IPS-18a (cell line): ENCODE measurements at regions not wholly inside any gene's neighbourhood (a gene's known extent, or its start where the extent isn't known, plus 50 kb on each side); places are given as distances from the start of the nearest gene placed in this dataset.
"Not testable (repeated sequence)": the region's sequence is repeated elsewhere in the genome, so short reads cannot be mapped to it uniquely, and the experiment has no call there.

Experiments used
- H3K27ac ChIP-seq: one replicate; pipeline ENCODE4 v1.5.1; 2013; ENCODE audit warnings: low read length
- H3K27me3 ChIP-seq: one replicate; pipeline ENCODE4 v1.6.1; 2013; ENCODE audit warnings: mild to moderate bottlenecking, low read length; ENCODE audit not compliant: control insufficient read depth, insufficient read depth
- H3K36me3 ChIP-seq: one replicate; pipeline ENCODE4 v1.6.1; 2013; ENCODE audit warnings: low read depth, low read length; ENCODE audit not compliant: control insufficient read depth
- H3K4me1 ChIP-seq: one replicate; pipeline ENCODE4 v1.6.1; 2013; ENCODE audit warnings: low read depth, low read length; ENCODE audit not compliant: control insufficient read depth
- H3K4me3 ChIP-seq: one replicate; pipeline ENCODE4 v1.5.1; 2013; ENCODE audit warnings: low read length
- H3K9ac ChIP-seq: one replicate; pipeline ENCODE4 v1.6.1; 2013; ENCODE audit warnings: mild to moderate bottlenecking, low read length, moderate library complexity
- H3K9me3 ChIP-seq: one replicate; pipeline ENCODE4 v1.6.1; 2013; ENCODE audit warnings: low read depth, low read length; ENCODE audit not compliant: control insufficient read depth

- Histone ChIP-seq H3K4me3 (no peak overlapping the region), H3K4me1 (no peaks in the 10 kb centered on the region), H3K36me3 (no peaks in the 10 kb centered on the region), H3K27me3 (no peaks in the 10 kb centered on the region), H3K27ac (no peak overlapping the region), H3K9me3 (no peaks in the 10 kb centered on the region), H3K9ac (no peak overlapping the region)
Measured at GRCh38 chr6:126888727-126889725, 229.4 kb upstream of the RSPO3 start.

GRCh38 chr6:126890055-126890454, 228.4 kb upstream of the RSPO3 start:
- H3K36me3 ChIP-seq = no peaks in the 10 kb centered on the region
- H3K4me1 ChIP-seq = no peaks in the 10 kb centered on the region

GRCh38 chr6:126891158-126891557, 227.3 kb upstream of the RSPO3 start:
- no peak overlapping the region for H3K4me3 ChIP-seq
- H3K27me3 ChIP-seq = no peaks in the 10 kb centered on the region
- no peaks in the 10 kb centered on the region for H3K4me1 ChIP-seq
- no peaks in the 10 kb centered on the region for H3K9me3 ChIP-seq
- H3K9ac ChIP-seq = no peak overlapping the region
- no peaks in the 10 kb centered on the region for H3K36me3 ChIP-seq
- H3K27ac ChIP-seq = no peak overlapping the region

More at GRCh38 chr6:126890055-126890454, 228.4 kb upstream of the RSPO3 start:
- Histone ChIP-seq H3K27ac (no peak overlapping the region), H3K9ac (no peak overlapping the region), H3K9me3 (no peaks in the 10 kb centered on the region), H3K4me3 (no peak overlapping the region), H3K27me3 (no peaks in the 10 kb centered on the region)

DNA sequence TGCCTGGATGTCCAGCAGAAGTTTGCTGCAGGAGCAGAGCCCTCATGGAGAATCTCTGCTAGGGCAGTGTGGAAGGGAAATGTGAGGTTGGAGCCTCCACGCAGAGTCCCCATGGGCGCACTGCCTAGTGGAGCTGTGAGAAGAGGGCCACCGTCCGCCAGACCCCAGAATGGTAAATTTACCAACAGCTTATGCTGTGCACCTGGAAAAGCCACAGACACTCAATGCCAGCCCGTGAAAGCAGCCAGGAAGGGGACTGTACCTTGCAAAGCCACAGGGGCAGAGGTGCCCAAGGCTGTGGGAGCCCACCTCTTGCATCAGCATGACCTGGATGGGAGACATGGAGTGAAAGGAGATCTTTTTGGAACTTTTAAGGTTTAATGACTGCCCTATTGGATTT, 225.6 kb upstream of the RSPO3 start:
- not testable (repeated sequence) for H3K4me1 ChIP-seq, H3K4me3 ChIP-seq, H3K27ac ChIP-seq, H3K9me3 ChIP-seq, H3K36me3 ChIP-seq, H3K27me3 ChIP-seq, H3K9ac ChIP-seq

GRCh38 chr6:126897758-126898157, 220.7 kb upstream of the RSPO3 start:
- Histone ChIP-seq H3K27ac (no peak overlapping the region), H3K9ac (no peak overlapping the region), H3K9me3 (no peaks in the 10 kb centered on the region), H3K4me1 (no peaks in the 10 kb centered on the region), H3K4me3 (no peak overlapping the region), H3K27me3 (no peaks in the 10 kb centered on the region), H3K36me3 (no peaks in the 10 kb centered on the region)

DNA sequence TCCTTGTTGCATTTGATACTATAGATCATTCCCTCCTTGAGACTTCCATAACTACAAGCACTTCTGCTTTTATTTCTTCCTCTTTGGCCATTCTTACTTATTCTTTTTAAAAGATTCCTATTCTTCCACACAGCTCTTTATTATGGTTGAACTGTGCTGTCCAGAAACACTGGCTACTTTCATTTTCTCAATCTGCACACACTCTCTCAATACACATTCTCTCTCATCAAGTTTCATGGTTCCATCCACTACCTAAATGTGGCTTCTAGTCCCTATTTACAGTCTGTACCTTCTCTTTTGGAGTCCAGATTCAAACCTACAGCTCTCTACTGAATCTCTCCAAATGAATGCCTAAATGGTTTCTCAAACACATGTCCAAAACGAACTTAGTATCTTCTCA, 214.3 kb upstream of the RSPO3 start:
- H3K4me3 ChIP-seq = no peak overlapping the region
- H3K4me1 ChIP-seq = no peaks in the 10 kb centered on the region
- no peaks in the 10 kb centered on the region for H3K27me3 ChIP-seq
- H3K9ac ChIP-seq = no peak overlapping the region
- H3K27ac ChIP-seq = no peak overlapping the region
- no peaks in the 10 kb centered on the region for H3K36me3 ChIP-seq
- H3K9me3 ChIP-seq = no peaks in the 10 kb centered on the region

DNA sequence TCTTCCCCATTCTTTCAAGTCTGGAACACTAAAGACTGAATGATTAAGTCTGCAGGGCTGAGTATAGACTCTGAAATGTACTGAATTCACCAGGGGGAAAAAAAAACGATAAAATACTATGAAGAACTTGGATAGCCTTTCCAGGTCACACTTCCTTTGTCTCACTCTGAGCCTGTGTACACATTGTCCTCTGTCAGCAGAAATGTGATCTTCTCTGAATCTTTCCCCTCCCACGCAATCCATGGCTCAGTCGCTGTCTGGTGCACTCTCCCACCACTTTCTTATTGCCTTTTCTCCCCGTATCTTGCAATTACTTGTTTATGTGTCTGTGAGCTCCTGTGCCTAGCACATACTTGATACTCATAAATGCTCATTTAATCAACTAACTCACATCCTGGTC, 212.6 kb upstream of the RSPO3 start:
- Histone ChIP-seq H3K4me1 (no peaks in the 10 kb centered on the region), H3K4me3 (no peak overlapping the region), H3K9ac (no peak overlapping the region), H3K27me3 (no peaks in the 10 kb centered on the region), H3K36me3 (no peaks in the 10 kb centered on the region), H3K27ac (no peak overlapping the region), H3K9me3 (no peaks in the 10 kb centered on the region)

DNA sequence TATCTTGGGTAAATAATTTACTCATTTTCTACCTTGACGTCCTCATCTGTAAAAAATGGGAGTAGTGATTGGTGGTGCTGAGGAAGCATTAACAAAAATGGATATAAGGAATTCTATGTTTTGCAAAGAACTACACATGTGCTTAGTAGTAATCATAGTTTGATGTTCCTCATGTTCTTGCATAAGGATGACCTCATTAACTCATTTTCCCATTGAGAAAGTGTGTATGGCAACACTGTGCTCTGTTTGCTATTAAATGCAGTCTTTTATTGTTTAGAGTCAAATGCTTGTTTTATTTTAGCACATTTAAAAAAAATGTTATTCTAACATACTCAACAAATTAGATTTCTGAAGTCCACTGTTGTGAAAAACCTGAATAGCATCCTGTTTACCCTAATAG, 211.2 kb upstream of the RSPO3 start:
- Histone ChIP-seq H3K9ac (no peak overlapping the region), H3K36me3 (no peaks in the 10 kb centered on the region), H3K4me1 (no peaks in the 10 kb centered on the region), H3K9me3 (no peaks in the 10 kb centered on the region), H3K27me3 (no peaks in the 10 kb centered on the region), H3K27ac (no peak overlapping the region), H3K4me3 (no peak overlapping the region)

DNA sequence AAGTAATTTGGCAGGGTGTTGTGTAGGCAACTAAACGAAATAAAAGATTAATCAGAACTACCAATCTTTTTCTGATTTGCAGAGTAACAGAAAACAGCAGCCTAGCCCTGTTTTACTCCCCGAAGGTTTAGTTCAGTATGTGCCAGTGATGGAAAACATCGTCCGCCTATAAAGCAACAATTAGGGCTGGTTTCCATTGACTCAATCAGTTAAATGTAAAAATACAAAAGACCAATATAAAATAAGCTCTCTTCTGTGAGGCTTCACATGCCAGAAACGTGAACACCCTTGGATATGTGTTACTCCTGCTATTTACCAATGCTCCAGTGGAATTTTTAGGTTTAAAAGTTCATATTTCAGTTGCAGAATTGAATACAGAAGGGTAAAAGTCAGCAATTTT, 210.5 kb upstream of the RSPO3 start:
- no peaks in the 10 kb centered on the region for H3K9me3 ChIP-seq
- no peak overlapping the region for H3K27ac ChIP-seq
- H3K4me1 ChIP-seq = no peaks in the 10 kb centered on the region
- no peak overlapping the region for H3K4me3 ChIP-seq
- no peaks in the 10 kb centered on the region for H3K27me3 ChIP-seq
- H3K36me3 ChIP-seq = no peaks in the 10 kb centered on the region
- no peak overlapping the region for H3K9ac ChIP-seq

DNA sequence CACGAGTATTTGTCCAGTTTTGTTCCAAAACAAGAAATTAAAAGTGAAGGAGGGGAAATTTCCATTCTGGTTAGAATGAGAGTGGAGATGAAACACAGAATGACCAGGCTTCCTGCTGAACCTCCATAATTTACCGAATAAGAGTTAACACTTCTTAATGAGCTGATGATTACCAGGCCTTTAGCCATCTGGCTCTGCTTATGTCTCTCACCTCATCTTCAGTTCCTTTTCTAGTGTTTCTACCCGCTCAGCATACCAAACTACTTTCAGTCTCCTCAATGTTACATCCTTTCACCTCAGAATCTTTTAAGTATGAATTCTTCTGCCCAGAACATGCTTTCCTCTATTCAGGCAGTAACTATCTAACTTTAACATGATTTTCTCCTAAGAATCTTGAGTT, 209.0 kb upstream of the RSPO3 start:
- Histone ChIP-seq H3K9ac (no peak overlapping the region), H3K36me3 (no peaks in the 10 kb centered on the region), H3K9me3 (no peaks in the 10 kb centered on the region), H3K27ac (no peak overlapping the region), H3K27me3 (no peaks in the 10 kb centered on the region), H3K4me3 (no peak overlapping the region), H3K4me1 (no peaks in the 10 kb centered on the region)

- Histone ChIP-seq H3K9ac (no peak overlapping the region), H3K4me3 (no peak overlapping the region), H3K4me1 (no peaks in the 10 kb centered on the region), H3K36me3 (no peaks in the 10 kb centered on the region), H3K9me3 (no peaks in the 10 kb centered on the region), H3K27ac (no peak overlapping the region), H3K27me3 (no peaks in the 10 kb centered on the region)
Measured at GRCh38 chr6:126913651-126914050, 204.8 kb upstream of the RSPO3 start.

DNA sequence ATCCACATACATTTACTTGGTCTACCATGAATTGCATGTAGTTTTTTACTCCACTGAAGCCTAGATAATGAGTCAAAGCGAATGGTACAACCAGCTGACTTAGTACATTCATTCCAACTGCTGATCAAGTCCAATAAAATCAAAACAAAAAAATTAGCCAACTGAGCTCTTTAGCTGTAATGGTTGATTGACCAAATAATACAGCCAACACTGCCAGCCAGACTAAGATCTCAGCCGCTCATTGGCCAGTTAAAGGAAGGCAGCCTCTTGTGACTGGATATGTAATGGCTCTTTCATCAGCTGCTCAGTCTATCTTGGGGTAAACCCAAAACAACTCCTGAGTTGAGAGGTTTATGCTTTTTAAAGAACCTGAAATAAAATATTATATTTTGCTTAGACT, 204.3 kb upstream of the RSPO3 start:
- Histone ChIP-seq H3K9me3 (no peaks in the 10 kb centered on the region), H3K4me3 (no peak overlapping the region), H3K27me3 (no peaks in the 10 kb centered on the region), H3K9ac (no peak overlapping the region), H3K36me3 (no peaks in the 10 kb centered on the region), H3K4me1 (no peaks in the 10 kb centered on the region), H3K27ac (no peak overlapping the region)
